Transverse colon (tissue), 4 donors: ENCODE measurements at regions not wholly inside any gene's neighbourhood (a gene's known extent, or its start where the extent isn't known, plus 50 kb on each side); places are given as distances from the start of the nearest gene placed in this dataset.

Source experiments
- CTCF ChIP-seq, 5 experiments: fragments of 200-600 bp in 3 of 5; fragments of 450-650 bp in 2 of 5; sonication (generic) in 3 of 5; IDR thresholded peaks; 1 replicate in 2 of 5; 2 replicates in 3 of 5; pipeline ENCODE4 v1.5.1; 2016 to 2017; ENCODE audit warnings: antibody characterized with exemption in 5 of 5, inconsistent platforms in 3 of 5, mild to moderate bottlenecking in 2 of 5, moderate library complexity in 1 of 5
- POLR2AphosphoS5 ChIP-seq, 3 donors: sonication (generic); formaldehyde crosslinking; IDR thresholded peaks; one replicate each; pipeline ENCODE4 v1.6.1; 2016; ENCODE audit warnings: antibody characterized with exemption in 3 of 3

DNA sequence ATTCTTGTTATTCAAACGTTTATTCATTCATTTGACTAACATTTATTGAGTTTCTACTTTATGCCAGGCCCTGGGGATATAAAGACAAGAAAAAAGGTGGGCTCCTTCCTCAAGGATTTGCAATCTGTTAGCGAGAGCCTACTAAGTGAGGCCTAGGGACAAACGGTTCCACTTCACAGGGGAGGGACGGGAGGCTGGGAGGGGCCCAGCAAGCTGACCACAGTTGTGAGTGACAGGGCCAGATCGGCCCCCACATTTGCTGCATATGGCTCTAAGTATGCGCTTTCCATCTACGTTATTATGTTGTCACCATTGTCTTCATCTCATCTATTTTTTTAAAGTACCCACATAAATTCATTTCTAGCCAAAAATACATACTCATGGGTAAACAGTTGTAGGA lies 271.1 kb downstream of the BUD13 start:
- TF ChIP-seq CTCF (IDR thresholded peaks at IDR 0.05) (no peak), POLR2AphosphoS5 (IDR thresholded peaks at IDR 0.05) (no peak)
